NCI-H82 treated with DMSO at 0.1 percent for 48 hours (cell line): ENCODE measurements at regions not wholly inside any gene's neighbourhood (a gene's known extent, or its start where the extent isn't known, plus 50 kb on each side); places are given as distances from the start of the nearest gene placed in this dataset.
"Not testable (repeated sequence)": the region's sequence is repeated elsewhere in the genome, so short reads cannot be mapped to it uniquely, and the experiment has no call there.

Source experiments
- DNase-seq: peaks from one replicate; lab custom pipeline; 2025; ENCODE audit not compliant: unreplicated experiment; lab: John Stamatoyannopoulos, UW

DNA sequence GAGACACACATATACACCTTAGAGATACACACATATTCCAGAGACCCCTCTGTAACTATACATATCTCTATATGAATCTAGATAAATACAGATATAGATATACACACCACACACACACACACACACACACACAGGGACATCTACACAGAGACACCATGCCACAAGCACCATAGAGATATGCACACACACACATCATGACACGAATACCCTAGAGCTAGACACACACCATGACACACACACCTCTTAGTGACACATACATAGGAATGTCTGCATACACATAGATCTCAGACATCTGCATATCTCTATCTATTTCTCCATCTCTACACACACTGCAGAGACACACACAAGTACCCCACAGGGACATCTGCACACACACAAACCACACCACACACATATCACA lies 270.0 kb downstream of the CYRIA start:
- no peak for DNase-seq

GRCh38 chr2:16394986-16395550 lies 270.6 kb downstream of the CYRIA start:
- DNase-seq = no peak

DNA sequence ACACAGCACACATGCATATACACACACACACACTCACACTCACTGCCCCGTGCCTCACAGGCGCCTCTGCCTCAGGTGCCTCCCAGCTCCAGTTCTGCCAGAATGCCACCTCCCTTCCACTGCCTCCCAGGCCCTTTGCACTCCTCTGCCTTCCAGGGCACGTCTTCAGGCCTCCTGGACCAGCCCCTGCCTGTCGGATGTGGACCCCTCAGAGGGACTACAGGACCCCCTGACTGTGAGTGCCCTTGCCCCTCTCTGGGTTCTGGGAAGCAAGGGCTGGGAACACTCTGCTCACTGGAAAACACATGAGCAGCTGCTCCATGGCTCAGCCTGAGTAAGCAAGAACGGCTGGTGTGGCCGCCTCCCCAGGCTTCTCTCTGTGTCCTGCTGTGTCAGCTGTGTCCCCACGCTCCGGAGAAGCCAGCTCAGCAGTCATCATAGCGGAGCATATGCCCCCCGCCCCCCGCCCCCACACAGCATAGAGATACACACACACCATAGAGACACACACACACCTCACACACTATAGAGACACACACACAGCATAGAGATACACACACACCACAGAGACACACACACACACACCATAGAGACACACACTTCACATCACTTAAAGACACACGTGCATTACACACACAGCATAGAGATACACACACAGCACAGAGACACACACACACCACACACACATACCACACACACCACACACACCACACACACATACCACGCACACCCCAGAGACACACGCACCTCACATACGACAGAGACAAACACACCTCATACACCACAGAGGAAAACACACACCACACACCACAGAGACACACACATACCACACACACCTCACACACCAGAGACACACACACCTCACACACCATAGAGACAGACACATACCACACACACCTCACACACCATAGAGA lies 271.3 kb downstream of the CYRIA start:
- no peak for DNase-seq

DNA sequence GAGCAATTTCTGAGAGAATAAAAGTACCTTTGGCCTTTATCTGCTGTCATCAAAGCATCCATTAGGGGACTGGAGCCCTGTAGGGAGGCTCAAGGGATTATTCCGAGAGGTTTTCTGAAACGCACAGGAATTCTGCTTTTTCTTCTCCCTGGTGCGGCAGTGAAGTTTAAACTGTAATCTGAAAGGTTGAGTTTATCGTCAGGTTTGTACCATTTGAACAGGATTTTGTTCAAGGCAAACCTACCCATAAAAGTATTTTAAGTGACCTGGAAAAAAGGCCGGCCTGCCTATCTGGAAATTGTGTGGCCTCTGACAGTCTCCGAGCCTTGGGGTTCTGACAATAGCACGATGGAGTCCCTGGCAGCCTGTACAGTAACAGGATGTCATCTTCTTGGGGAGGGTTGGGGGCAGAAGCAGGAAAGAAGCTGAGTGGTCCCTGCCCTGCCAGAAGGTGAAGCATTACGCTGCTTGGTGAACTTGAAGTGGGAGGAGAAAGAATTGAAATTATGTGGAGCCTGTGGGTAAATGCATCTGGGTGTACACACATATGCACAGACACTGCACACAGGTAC lies 272.0 kb downstream of the CYRIA start:
- DNase-seq = no peak

GRCh38 chr2:16392647-16393499 lies 272.8 kb downstream of the CYRIA start:
- DNase-seq = no peak

DNA sequence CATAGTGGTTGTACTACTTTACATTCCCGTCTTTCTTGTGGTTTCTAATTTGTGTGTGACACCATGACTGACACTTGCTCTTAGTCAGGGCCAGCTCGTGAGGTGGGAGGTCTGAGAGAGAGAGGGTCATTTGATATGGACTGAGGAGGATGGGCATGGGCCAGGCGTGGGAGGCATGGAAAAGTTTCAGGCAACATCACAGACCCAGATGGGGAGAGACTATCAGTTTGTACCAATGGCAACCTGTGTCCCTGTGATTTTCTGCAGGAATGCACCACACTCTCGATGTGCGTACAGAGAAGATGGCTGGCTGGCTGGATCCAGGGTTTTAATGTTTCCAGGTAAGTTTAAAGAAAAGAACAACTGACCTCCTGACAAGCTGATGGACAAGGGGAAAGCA lies 273.6 kb downstream of the CYRIA start:
- DNase-seq = no peak

- no peak for DNase-seq
These were observed 275.1 kb downstream of the CYRIA start for GRCh38 chr2:16390561-16390960.

- DNase-seq = no peak
These were observed 276.0 kb downstream of the CYRIA start for GRCh38 chr2:16389611-16390010.

- not testable (repeated sequence) for DNase-seq
These were observed 277.3 kb downstream of the CYRIA start for GRCh38 chr2:16388199-16388830.

GRCh38 chr2:16387461-16387984 lies 278.1 kb downstream of the CYRIA start:
- no peak for DNase-seq

GRCh38 chr2:16386431-16386830 lies 279.2 kb downstream of the CYRIA start:
- DNase-seq = no peak

DNA sequence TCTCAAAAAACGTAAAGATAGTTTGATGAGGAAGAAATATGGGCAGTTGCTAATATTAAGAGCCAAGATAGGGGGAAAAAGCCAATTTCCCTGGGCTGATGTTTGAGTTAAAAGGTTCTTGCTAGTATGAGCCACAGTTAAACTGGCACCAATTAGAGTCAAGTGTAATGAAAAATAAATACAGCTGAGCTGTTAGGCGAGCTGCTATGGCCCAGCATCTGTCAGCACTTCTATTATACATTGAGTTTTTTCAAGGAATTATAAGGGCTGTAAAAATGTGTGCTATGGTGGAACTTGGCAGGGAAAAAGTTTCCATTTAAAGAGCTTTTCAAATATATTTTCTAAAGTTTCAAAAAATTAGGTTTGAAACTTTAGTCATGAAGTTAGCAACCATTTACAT lies 279.6 kb downstream of the CYRIA start:
- no peak for DNase-seq

DNA sequence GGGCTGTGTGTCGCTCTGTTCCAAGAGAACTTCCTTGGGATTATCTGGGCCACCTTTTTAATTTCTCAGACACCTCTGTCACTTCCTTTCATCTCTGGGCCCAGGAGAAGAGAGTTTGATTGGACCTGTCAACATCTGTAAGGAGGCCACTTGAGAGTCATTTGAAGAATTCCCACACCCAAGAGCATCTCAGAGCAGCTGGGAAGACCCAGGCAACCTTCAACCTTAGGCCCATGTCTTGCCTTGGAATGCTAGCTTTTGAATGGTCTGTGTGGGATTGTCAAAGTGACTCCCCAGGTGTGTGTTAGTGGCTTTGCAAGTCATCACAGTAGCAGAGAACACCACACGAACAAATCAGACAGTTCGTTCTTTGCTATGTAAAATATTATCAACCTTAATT lies 280.3 kb downstream of the CYRIA start:
- no peak for DNase-seq

DNA sequence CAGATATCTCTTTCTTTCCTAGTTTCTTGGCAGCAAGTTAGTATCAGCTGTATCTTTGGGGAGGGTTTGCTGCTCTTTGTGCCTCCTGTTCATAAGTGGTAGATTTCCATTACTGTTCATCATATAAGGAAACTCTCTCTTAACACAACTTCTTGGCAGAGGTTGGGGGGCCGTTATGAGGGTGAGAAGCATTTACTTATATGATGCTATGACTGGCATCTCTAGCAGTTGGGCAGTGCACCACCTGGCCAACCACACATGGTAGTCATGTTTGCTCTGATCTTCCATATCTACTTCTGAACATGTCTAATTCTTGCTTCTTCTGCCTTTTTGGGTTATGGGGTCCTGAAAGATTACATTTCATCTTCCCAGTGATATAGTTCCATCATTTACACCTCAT lies 282.2 kb downstream of the CYRIA start:
- no peak for DNase-seq

GRCh38 chr2:16382451-16382850 lies 283.2 kb downstream of the CYRIA start:
- DNase-seq = no peak

- DNase-seq = no peak
These were observed 284.1 kb downstream of the CYRIA start for GRCh38 chr2:16381511-16381910.

GRCh38 chr2:16379901-16380300 lies 285.7 kb downstream of the CYRIA start:
- not testable (repeated sequence) for DNase-seq

GRCh38 chr2:16379061-16379460 lies 286.6 kb downstream of the CYRIA start:
- DNase-seq = not testable (repeated sequence)

DNA sequence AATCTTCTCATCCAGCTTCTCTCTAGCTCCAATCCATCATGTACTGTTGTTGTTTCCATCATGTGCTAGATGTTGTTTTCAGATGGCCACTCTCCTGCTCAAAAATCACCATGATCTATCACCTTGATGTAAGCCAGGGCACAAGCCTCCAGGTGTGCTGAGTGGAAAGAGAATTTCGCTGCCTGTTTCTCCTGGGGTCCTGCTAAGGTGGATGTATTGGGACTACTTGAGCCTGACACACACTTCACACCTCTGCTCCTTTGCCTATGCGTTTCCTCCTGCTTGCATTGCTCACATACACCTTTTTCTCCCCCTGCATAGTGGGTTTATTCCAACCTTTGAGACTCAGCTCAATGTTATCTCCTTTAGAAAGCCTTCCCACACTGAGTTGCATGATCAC lies 287.6 kb downstream of the CYRIA start:
- no peak for DNase-seq

DNA sequence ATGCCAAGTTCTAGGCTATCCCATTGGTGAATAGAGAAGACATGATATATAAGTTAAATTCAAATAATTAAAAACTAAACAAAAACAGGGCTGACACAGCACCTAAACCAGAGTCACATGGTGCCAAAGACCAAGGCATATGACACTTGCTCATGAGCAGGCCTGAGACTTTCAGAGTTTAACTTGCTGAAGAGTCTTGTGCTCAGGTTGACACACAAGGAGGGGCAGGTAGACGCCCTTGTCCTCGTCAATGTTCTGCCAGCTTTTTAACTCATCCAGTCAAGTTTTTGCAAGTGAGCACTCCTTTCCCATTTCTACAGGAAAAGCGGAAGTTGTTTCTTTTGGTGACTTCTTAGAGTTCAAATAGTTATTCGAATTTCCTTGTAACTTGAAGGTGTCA lies 289.7 kb downstream of the CYRIA start:
- no peak for DNase-seq

DNA sequence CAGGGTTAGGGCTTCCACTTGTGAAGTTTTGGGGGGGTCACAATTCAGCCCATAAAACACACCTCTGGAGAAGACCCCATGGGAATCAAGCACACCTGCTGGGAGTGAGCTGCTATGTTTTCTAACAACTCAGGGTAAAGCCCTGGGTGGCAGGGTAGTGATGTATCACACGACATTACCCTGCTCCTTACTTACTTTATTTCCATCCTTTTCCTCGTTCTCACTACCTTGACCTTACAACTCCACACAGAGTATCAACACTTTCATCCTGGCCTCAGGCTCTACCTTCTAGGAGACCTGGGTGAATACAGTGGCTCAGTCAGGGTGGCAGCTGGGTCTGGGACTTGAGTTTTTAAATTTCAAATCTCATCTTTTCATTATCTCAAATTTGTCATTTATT lies 290.3 kb downstream of the CYRIA start:
- no peak for DNase-seq
